ENCODE measurements at regions not wholly inside any gene's neighbourhood (a gene's known extent, or its start where the extent isn't known, plus 50 kb on each side); places are given as distances from the start of the nearest gene placed in this dataset.

GRCh38 chr5:68450245-68450852, 234.8 kb downstream of the PIK3R1 start:
- no peak for TF ChIP-seq ZBTB11 (tag by site-specific recombination; conservative IDR thresholded peaks at IDR 0.05; ENCODE audit: low read depth)
- TF ChIP-seq ZNF660 (tag by site-specific recombination; IDR thresholded peaks at IDR 0.05) = no peak
- TF ChIP-seq ZNF114 (tag by site-specific recombination; IDR thresholded peaks at IDR 0.05) = no peak
- TF ChIP-seq ZNF148 (tag by site-specific recombination; IDR thresholded peaks at IDR 0.05; ENCODE audit: borderline replicate concordance) = no peak
- no peak for TF ChIP-seq CTCF (tag by site-specific recombination; IDR thresholded peaks at IDR 0.05)
- TF ChIP-seq ZNF324 (tag by site-specific recombination; IDR thresholded peaks at IDR 0.05) = no peak
- TF ChIP-seq, protein P1, sequence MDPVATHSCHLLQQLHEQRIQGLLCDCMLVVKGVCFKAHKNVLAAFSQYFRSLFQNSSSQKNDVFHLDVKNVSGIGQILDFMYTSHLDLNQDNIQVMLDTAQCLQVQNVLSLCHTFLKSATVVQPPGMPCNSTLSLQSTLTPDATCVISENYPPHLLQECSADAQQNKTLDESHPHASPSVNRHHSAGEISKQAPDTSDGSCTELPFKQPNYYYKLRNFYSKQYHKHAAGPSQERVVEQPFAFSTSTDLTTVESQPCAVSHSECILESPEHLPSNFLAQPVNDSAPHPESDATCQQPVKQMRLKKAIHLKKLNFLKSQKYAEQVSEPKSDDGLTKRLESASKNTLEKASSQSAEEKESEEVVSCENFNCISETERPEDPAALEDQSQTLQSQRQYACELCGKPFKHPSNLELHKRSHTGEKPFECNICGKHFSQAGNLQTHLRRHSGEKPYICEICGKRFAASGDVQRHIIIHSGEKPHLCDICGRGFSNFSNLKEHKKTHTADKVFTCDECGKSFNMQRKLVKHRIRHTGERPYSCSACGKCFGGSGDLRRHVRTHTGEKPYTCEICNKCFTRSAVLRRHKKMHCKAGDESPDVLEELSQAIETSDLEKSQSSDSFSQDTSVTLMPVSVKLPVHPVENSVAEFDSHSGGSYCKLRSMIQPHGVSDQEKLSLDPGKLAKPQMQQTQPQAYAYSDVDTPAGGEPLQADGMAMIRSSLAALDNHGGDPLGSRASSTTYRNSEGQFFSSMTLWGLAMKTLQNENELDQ (tag by site-specific recombination; IDR thresholded peaks at IDR 0.05; ENCODE audit: low read depth) = no peak
- TF ChIP-seq ZNF610 (tag by site-specific recombination; IDR thresholded peaks at IDR 0.05; ENCODE audit: borderline replicate concordance) = no peak
- TF ChIP-seq, protein P2, sequence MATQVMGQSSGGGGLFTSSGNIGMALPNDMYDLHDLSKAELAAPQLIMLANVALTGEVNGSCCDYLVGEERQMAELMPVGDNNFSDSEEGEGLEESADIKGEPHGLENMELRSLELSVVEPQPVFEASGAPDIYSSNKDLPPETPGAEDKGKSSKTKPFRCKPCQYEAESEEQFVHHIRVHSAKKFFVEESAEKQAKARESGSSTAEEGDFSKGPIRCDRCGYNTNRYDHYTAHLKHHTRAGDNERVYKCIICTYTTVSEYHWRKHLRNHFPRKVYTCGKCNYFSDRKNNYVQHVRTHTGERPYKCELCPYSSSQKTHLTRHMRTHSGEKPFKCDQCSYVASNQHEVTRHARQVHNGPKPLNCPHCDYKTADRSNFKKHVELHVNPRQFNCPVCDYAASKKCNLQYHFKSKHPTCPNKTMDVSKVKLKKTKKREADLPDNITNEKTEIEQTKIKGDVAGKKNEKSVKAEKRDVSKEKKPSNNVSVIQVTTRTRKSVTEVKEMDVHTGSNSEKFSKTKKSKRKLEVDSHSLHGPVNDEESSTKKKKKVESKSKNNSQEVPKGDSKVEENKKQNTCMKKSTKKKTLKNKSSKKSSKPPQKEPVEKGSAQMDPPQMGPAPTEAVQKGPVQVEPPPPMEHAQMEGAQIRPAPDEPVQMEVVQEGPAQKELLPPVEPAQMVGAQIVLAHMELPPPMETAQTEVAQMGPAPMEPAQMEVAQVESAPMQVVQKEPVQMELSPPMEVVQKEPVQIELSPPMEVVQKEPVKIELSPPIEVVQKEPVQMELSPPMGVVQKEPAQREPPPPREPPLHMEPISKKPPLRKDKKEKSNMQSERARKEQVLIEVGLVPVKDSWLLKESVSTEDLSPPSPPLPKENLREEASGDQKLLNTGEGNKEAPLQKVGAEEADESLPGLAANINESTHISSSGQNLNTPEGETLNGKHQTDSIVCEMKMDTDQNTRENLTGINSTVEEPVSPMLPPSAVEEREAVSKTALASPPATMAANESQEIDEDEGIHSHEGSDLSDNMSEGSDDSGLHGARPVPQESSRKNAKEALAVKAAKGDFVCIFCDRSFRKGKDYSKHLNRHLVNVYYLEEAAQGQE (tag by site-specific recombination; IDR thresholded peaks at IDR 0.05) = no peak
- TF ChIP-seq ZNF10 (tag by site-specific recombination; IDR thresholded peaks at IDR 0.05) = no peak
- no peak for TF ChIP-seq ZNF785 (tag by site-specific recombination; IDR thresholded peaks at IDR 0.05)
